ENCODE measurements at regions not wholly inside any gene's neighbourhood (a gene's known extent, or its start where the extent isn't known, plus 50 kb on each side); places are given as distances from the start of the nearest gene placed in this dataset. TPM values are rescaled to one million over a fixed set of nuclear protein-coding genes. Genes with fewer than 3 reads are reported as not detected.

Small RNAs in the stretch of these regions (small RNA-seq; reads per million reads assigned to genes)
- gene AL078595.1 (not detected), gene RF00425 (not detected)

Data from urinary bladder (tissue), 1 donor.